CD4-positive, alpha-beta T cell treated with Interleukin-4 for 1 hour (primary cell): ENCODE measurements at regions not wholly inside any gene's neighbourhood (a gene's known extent, or its start where the extent isn't known, plus 50 kb on each side); places are given as distances from the start of the nearest gene placed in this dataset.

Source experiments
- DNase-seq, 2 donors: peaks; one replicate each; pipeline ENCODE4 v3.0.0-alpha.2; 2020 to 2022

DNA sequence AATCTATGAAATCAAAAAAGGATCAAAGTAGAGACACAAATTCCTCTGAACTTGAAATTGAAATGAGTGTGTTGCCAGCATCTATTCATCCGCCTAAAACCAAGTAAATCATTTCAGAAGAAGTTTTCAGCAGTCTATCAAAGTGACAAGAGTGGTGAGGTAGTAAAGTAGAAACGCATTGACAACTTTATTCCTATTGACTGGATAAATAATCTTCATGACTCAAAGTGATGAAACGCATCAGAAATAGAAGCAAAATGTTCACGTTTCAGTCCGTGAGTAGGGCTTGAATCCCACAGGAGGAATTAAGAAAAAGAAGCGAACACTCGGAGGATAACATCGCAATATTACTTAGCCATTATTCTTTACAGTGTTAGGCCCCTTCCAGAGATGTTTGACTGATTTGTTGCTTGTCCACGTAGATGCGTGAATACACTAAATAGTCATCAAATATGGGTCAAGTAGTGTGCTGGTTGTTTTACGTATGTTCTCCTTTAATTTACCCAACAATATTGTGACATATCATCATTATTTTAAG lies 314.4 kb downstream of the PLK2 start:
- DNase-seq: no peak

DNA sequence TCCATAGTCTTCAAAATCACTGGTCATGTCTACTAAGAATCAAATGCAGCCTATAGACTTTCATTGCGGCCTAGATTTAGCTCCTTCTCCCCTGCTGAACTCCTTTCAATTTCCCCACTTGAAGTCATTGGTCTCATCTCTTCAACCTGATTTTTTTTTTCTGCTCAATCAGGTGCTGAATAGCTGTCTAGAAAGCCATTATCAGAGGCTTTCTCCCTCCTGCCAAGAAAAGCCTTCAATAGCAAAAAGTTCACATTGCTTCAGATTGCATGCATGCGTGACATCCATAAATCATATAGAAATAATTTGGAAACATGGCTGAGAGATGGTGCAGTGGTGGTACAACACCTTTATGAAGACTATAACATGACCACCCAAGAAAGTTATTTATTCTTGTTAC lies 316.2 kb downstream of the PLK2 start:
- no peak for DNase-seq

- no peak for DNase-seq
These were observed 316.7 kb downstream of the PLK2 start for GRCh38 chr5:58143181-58143580.

- no peak for DNase-seq
These were observed 321.1 kb downstream of the PLK2 start for GRCh38 chr5:58138791-58139190.

GRCh38 chr5:58136406-58136805 lies 323.5 kb downstream of the PLK2 start:
- DNase-seq: no peak

DNA sequence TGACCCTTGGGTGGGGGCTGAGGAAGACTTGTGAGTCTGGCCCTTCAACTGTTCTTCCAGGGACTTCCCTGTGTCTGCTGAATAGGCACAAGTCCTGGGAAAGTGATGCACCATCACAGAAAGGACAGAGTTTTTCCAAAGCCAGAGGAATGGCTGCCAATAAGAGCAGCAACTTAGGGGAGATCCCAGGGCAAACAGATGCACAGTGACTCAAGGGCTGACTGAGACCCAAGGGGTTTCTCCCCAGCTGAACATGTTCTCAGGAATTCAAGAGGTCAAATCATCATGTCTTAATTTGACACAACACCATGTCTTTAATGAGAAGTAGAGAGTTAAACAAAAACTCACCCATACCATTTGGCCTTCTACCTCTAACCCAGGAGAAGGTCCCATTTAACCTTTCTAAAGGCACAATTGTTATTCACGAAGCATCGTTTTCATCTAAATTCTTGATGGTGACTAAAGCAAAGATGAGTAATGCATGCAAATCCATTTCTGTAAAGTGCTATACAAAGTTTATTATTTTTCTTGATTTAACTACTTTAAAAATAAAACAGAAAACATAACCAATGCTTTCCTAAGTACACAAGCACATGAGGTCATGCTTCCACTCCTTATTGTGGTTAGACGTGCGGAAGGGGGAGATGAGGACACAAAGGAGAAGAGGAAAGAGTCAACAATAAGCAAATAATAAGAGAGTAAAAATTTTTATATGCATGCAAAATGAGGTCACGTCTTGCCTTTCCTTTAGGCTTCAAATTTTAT lies 324.1 kb downstream of the PLK2 start:
- DNase-seq: no peak

DNA sequence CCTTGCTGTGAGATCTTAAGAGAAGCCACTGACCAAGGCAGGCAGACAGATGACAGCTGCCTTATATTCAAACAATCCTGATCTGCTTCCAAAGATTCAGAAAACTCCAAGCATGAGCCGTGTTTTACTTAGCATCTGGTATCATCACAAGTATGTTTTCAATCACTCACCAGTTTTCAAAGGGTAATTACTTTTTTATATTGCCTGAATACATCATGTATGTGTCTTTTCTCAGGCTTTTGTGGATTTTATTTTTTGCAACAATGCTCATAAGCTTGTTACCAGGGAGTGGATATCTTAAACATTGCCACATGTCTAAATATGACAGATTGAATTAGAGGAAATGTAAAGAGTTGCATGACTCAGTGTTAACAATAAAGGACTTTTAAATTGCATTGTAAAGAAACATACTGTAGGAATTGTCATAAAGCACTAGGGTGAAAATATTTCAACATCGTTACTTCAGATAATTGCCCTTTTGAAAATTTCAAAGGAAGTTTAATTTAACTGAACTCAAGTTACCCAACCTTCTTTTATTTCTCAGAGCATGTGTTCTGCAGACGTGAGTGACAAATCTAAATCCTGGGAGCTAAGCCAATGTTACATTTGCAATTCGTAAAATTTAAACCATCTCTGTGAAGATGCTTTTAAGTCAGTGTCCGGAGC lies 326.1 kb downstream of the PLK2 start:
- DNase-seq: no peak

GRCh38 chr5:58133216-58133615 lies 326.7 kb downstream of the PLK2 start:
- no peak for DNase-seq

DNA sequence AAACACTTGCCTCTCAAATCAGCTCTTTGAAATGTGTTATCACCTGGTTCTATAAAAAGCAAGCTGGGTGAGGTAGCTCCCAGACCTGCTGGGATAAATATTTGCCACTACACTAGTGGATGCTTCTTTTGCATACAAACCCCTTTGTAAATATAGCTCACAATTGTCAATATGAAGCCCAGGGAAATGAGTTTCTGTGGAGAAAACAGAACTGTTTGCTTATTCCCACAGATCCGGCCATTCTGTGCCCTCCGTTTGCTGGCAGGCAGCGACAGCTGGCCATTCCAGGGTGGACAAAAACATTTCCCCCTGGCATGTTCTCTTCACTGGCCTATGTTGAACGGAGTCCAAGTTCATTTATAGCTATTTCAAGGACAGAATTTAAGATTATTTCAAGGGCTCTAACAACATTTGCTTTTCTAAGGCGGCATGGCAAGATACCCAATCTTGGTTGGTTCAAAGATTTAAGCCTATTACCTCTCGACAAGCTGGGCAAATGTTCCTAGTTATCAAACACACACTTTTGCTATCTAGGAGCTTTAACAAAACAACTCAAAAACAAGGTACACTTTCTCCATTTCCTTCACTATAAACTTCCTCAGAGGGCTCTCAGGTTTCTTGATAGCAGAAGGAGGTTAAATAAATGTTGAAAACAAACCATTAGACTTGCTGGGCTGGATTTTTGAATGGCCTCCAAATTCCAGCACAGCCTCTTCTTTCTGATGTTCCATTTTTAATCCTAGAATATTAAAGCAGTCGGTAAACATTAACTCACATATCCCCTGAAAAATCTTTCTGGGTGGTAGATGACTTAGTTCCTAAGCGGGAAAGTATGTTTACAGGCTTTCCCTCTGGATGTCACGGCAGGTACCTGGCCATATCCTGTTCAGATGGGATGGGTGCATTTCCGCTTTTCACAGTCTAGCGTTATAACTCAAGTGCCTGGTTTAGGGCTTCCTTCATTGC lies 332.3 kb downstream of the PLK2 start:
- DNase-seq: no peak

DNA sequence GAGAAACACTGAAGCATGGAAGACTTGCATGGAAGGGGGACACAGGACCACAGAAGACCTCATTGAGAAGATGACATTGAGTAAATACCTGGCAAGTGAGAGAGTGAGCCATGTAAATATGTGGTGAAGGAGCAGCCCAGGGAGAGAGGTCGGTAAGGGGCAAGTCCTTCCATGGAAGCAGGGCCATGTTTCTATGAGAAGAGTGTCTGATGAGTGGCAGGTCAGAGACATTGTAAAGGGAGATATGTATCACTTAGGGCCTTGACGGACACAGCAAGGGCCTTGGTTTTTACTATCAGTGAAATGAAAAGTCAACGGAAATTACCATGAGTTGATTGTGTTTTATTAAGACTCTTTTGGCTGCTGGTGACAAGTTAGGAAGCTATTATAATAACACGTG lies 336.4 kb downstream of the PLK2 start:
- no peak for DNase-seq

GRCh38 chr5:58122848-58123392 lies 337.0 kb downstream of the PLK2 start:
- no peak for DNase-seq

GRCh38 chr5:58122157-58122556 lies 337.7 kb downstream of the PLK2 start:
- no peak for DNase-seq

DNA sequence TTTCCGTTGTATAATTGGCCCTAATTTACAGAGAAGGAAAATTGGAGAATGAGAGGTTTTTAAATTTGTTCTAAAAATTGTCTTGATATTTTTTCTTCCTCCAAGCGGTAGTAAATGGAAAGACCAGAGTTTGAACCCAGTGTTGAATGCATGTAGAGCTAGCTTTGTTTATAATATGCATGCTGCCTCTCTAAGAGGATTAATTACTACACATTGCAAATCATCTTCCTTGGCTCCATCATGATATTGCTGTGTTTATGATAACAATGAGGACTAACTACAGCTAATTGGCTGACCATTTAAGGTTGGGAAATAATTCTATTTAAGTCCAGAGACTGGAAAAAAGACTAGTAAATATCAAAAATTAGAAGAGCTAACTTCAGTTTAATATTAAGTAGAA lies 338.5 kb downstream of the PLK2 start:
- no peak for DNase-seq

- no peak for DNase-seq
These were observed 342.3 kb downstream of the PLK2 start for GRCh38 chr5:58117542-58117941.

DNA sequence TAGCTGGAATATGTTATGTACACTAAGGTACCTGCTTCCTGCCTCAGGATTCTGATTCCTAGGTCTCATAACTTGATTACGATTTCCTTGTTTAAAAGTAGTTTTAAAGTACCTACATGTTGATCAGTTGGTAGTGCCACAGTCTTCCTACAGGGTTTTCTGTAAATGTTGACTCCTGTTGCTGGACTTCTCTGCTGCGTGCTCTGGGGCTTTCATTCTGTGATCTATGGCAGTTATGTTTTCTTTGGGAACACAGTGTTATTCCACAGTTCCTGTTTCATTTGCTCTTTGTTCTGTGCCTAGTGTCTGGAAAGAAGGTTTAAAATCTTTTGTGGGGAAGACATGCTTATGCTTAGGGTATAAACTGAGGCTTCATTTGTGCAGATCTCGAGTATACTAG lies 343.5 kb downstream of the PLK2 start:
- no peak for DNase-seq

GRCh38 chr5:58115811-58116210 lies 344.1 kb downstream of the PLK2 start:
- no peak for DNase-seq

DNA sequence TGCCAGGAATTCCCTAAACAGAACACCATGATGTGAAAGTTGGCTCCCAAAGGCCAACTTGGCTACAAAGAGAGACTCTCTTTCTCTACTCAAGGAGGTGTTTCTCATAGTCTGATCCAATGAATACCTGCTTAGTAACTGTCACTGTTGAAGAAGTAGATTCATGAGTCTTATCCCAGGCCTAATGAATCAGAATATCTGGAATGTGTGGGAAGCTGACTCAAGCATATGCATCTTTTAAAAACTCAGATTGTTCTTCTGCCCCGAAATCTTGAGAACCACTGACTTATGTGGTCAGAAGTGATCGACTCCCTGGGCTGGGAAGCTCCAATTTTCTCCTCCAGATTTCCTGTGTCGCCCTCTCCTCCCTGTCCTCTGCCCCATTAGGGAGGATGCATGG lies 345.6 kb downstream of the PLK2 start:
- no peak for DNase-seq

DNA sequence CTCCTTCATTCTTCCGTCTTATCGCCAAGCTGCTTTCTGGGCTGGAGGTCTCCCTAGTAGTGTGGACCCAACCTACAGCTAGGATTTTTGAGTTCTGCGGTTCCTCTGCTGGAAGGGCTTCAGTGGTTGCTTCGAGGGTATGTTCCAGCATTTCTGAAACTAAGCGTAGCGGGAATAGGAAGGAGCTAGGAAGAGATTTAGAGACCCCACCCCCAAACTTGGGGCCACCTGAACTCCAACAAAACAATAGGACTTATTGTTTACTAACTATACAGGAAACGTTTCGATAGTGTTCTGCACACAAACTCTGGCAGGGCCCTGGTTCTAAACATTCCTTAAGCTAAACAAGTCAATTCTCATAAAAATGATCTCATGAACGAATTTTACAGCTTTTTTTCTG lies 346.7 kb downstream of the PLK2 start:
- DNase-seq: no peak

- DNase-seq: no peak
These were observed 351.4 kb downstream of the PLK2 start for GRCh38 chr5:58108511-58108910.

DNA sequence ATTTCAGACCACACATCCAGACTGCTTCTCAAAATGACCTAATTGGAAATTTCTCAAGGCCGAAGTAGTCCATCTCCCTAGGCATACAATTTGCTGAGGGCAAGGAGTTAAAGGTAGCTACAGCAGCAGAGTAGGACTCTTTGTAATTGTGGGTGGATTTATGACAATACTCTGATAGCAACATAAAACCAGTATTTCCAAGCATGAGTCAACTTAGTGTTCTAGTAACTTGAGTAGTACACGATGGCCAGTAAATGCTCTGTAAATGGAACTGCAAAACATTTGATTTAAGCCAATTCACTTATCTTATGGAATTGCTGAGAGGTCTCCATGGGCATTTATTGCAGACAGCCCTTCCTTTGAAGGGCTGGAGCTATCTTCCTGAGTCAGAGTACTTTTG lies 352.2 kb downstream of the PLK2 start:
- DNase-seq: no peak

DNA sequence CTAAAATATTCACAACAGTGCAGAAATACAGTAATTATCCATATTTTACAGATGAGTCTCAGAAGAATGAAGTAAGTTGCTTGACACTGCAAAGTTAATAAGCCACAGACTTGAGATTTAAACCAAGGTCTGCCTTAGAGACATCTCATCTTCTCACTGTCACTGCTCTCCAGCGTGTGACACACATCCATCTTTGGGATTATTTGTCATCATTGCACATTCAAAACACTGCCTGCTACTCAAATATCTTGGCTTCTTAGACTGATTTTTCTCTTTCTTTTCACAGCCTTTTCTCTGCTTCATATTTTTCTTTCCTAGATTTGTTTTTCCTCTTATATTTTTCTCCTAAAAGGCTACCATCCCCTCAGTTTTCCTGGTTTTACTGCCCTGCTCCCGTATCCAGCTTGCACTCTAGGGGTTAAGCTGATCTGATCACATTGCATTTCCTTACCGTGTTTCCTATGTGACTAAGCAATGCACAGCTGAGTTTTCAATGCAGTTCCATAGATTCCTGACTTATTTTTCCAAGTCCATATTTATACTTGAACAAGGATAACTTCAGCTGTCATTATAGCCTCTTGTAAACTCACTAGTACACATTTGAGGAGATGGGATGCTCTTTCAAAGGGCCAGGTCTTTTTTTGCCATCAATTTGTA lies 353.0 kb downstream of the PLK2 start:
- no peak for DNase-seq

DNA sequence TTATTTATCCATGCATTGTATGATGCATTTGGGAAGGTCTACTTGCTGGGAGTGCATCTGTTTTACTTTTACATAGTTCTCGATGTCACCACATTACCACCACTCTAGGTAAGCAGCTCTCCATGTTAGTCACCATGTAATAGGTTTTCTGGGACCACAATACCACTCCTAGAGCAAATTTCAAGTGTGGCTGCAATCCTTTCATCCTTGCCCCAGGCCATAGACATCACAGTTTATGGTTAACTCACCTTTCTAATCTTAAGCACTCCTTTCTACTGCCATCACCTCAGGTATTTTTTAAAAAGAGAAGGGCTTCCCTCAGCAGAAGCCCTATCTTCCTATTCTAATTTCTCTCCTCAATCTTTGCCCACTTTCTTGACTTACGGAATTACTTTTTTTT lies 354.1 kb downstream of the PLK2 start:
- no peak for DNase-seq
